AG09309 (cell line): ENCODE measurements at regions not wholly inside any gene's neighbourhood (a gene's known extent, or its start where the extent isn't known, plus 50 kb on each side); places are given as distances from the start of the nearest gene placed in this dataset.

ENCODE experiments used
- DNase-seq: peaks from one replicate; pipeline ENCODE4 v3.0.0-alpha.2; 2010; ENCODE audit warnings: low read depth
- H3K4me3 ChIP-seq: 2 replicates; pipeline ENCODE4 v1.5.1; 2011; ENCODE audit warnings: mild to moderate bottlenecking, low read depth, low read length, moderate library complexity; ENCODE audit not compliant: control insufficient read depth
- TF ChIP-seq, protein P1 (sequence below): IDR thresholded peaks from 2 replicates; pipeline ENCODE4 v1.5.1; 2011; ENCODE audit warnings: mild to moderate bottlenecking, low read depth, low read length, inconsistent platforms; ENCODE audit not compliant: insufficient read depth, control insufficient read depth; ENCODE audit errors: missing control alignments

GRCh38 chr1:185421485-185422107, 104.6 kb upstream of the IVNS1ABP start:
- no peak for DNase-seq

DNA sequence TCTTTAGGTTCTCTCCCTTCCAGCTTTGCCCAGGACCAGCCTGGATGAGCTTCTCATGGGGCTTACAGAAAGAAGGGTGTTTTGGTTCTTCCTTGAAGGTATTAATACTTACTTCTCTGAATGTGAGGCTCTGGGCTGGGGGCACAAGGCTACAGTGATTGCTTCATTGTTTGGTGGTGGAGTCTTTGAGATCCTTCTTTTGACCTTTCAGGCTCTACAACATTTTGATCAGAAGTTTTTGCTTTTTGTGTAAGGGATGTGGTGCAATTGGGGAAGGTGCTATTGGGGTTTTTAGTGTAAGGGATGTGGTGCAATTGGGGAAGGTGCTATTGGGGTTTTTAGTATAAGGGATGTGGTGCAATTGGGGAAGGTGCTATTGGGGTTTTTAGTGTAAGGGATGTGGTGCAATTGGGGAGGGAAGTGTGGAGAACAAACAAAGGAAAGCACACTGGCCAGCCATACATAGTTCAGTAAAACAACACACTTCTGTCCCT, 103.6 kb upstream of the IVNS1ABP start:
- no peak overlapping the region for H3K4me3 ChIP-seq
- TF ChIP-seq, protein P1, sequence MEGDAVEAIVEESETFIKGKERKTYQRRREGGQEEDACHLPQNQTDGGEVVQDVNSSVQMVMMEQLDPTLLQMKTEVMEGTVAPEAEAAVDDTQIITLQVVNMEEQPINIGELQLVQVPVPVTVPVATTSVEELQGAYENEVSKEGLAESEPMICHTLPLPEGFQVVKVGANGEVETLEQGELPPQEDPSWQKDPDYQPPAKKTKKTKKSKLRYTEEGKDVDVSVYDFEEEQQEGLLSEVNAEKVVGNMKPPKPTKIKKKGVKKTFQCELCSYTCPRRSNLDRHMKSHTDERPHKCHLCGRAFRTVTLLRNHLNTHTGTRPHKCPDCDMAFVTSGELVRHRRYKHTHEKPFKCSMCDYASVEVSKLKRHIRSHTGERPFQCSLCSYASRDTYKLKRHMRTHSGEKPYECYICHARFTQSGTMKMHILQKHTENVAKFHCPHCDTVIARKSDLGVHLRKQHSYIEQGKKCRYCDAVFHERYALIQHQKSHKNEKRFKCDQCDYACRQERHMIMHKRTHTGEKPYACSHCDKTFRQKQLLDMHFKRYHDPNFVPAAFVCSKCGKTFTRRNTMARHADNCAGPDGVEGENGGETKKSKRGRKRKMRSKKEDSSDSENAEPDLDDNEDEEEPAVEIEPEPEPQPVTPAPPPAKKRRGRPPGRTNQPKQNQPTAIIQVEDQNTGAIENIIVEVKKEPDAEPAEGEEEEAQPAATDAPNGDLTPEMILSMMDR: no peak
- no peak for DNase-seq

More at GRCh38 chr1:185421485-185422107, 104.6 kb upstream of the IVNS1ABP start:
- TF ChIP-seq, protein P1: no peak
- H3K4me3 ChIP-seq: no peak overlapping the region

GRCh38 chr1:185419718-185420117, 102.7 kb upstream of the IVNS1ABP start:
- no peak for DNase-seq
- no peak overlapping the region for H3K4me3 ChIP-seq
- TF ChIP-seq, protein P1: no peak

DNA sequence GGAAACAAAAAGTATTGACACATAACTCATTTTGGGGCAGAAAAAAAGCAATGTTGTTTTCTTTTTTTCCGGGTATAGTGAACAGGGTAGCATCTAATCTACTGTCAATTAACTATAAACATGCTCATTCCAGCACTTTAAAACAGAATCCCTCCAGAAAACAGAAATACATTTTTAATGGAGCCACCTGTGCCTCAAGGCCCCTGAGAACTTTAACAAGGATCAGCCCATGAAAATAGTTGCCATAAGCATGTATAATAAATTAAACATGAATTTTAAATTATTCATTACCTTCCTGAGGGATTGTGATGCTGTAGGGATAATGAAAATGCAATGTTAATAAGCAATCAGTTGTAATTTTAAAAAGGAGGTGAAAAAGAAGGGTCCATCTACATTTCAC, 101.4 kb upstream of the IVNS1ABP start:
- no peak overlapping the region for H3K4me3 ChIP-seq
- TF ChIP-seq, protein P1: no peak
- DNase-seq: no peak

GRCh38 chr1:185412385-185413087, 95.5 kb upstream of the IVNS1ABP start:
- TF ChIP-seq, protein P1: no peak
- no peak for DNase-seq
- H3K4me3 ChIP-seq: no peak overlapping the region

GRCh38 chr1:185409763-185410528, 92.9 kb upstream of the IVNS1ABP start:
- TF ChIP-seq, protein P1: no peak
- no peak overlapping the region for H3K4me3 ChIP-seq
- DNase-seq: no peak
